A673 (cell line): ENCODE measurements at regions not wholly inside any gene's neighbourhood (a gene's known extent, or its start where the extent isn't known, plus 50 kb on each side); places are given as distances from the start of the nearest gene placed in this dataset.

Experiments
- CTCF ChIP-seq: fragments of 300-800, 200-600 bp; sonication (generic); conservative IDR thresholded peaks from 2 replicates; pipeline ENCODE4 v1.5.1; 2017; ENCODE audit warnings: low read depth, mild to moderate bottlenecking, antibody characterized with exemption, low read length, moderate library complexity, mixed read lengths
- EZH2 ChIP-seq: fragments of 200-600 bp; sonication (generic); IDR thresholded peaks from 2 replicates; pipeline ENCODE4 v1.6.1; 2017; ENCODE audit warnings: borderline replicate concordance, low read depth, mild to moderate bottlenecking, mixed read lengths, antibody characterized with exemption, low read length; ENCODE audit not compliant: poor library complexity, severe bottlenecking

DNA sequence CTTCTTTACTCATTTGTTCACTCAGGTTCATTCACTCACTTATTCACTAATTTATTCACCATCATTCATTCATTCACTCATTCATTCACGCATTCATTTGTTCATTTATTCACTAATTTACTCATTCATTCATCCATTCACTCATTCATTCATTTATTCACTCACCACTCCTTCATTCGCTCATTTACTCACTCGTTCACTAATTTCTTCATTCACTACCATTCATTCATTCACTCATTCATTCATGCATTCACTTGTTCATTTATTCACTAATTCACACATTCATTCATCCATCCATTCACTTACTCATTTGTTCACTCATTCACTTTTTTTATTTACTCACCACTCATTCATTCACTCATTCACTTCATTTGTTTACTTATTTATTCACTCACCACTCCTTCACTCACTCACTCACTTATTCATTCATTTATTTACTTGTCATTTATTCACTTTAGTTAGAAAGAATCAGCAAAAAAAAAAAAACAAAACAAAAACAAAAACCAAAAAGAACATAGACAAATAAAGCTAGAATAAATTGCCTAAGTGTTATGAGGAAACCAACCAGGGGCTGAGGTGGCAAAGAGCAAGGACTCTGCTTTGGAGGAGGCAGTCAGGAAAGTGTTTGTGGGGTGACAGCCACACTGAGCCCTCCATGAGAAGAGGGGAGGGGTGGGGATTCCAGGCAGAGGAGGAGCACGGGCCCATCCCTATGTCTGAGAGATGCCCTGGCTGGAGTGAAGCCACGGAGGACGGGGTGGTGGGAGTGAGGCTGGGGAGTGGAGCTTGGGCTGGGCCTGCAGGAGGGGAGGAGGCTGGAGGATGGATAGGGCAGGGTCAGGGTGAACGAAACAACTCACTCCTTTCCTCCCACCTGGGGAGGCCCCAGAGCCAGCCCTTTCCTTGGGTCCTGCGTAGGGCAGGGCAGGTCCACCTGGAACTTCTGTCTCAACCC, 129.2 kb upstream of the WNT4 start:
- TF ChIP-seq CTCF (no peak), EZH2 (no peak)
